A549 (cell line): ENCODE measurements at regions not wholly inside any gene's neighbourhood (a gene's known extent, or its start where the extent isn't known, plus 50 kb on each side); places are given as distances from the start of the nearest gene placed in this dataset.

Experiments
- ATAC-seq, 2 experiments: fragments of 200-7000 bp in 1 of 2; fragments of >200 bp in 1 of 2; cut with Nextera tagmentation in 1 of 2; cut with Tn5 transposase in 1 of 2; 3 replicates each; pipeline versions ENCODE4 v1.8.0 to v1.9.1; 2018 to 2020; ENCODE audit warnings: mild to moderate bottlenecking in 1 of 2, moderate library complexity in 1 of 2
- CTCF ChIA-PET: fragments of 300-600 bp; sonication (Branson Sonifier 250); formaldehyde crosslinking; extraction: SDS; loops from one replicate; lab custom pipeline; 2021; ENCODE audit warnings: antibody characterized with exemption, inconsistent platforms; lab: Yijun Ruan, JAX
- POLR2A ChIA-PET: fragments of 350-600 bp; formaldehyde crosslinking; extraction: SDS; loops from one replicate; lab custom pipeline; 2021; ENCODE audit warnings: antibody characterized with exemption, inconsistent platforms; lab: Yijun Ruan, JAX
- DNase-seq, 2 experiments: peaks; one replicate each; pipeline versions ENCODE4 v3.0.0 to v3.0.0-alpha.2; 2011 to 2016; ENCODE audit warnings: low read depth in 1 of 2, low spot score in 1 of 2
- FAIRE-seq: peaks from 2 replicates; lab custom pipeline; 2011; peaks lifted over from hg19 to GRCh38; lab: Jason Lieb, UNC
- H3K27ac ChIP-seq, 2 experiments: fragments of >200 bp; sonication (Bioruptor Twin); formaldehyde crosslinking; 3 replicates each; pipeline ENCODE4 v1.5.1; 2016 to 2017
- H3K4me1 ChIP-seq: fragments of >200 bp; sonication (Bioruptor Twin); formaldehyde crosslinking; 3 replicates; pipeline ENCODE4 v1.6.1; 2016
- H3K4me2 ChIP-seq: fragments of >200 bp; sonication (Bioruptor Twin); formaldehyde crosslinking; 3 replicates; pipeline ENCODE4 v1.6.1; 2016
- H3K4me3 ChIP-seq: fragments of >200 bp; sonication (Bioruptor Twin); formaldehyde crosslinking; 3 replicates; pipeline ENCODE4 v1.5.1; 2016
- H3K9me3 ChIP-seq: fragments of >200 bp; sonication (Bioruptor Twin); formaldehyde crosslinking; 3 replicates; pipeline ENCODE4 v1.6.1; 2016
- BCL3 ChIP-seq: fragments of >200 bp; sonication (Bioruptor Twin); formaldehyde crosslinking; IDR thresholded peaks from 3 replicates; pipeline ENCODE4 v1.6.1; 2016
- CEBPB ChIP-seq, 2 experiments: fragments of >200 bp in 1 of 2; sonication (Bioruptor Twin) in 1 of 2; formaldehyde crosslinking in 1 of 2; IDR thresholded peaks; 2 replicates each; pipeline ENCODE4 v1.6.1; 2012 to 2016
- CHD2 ChIP-seq: fragments of 150-350 bp; IDR thresholded peaks from 2 replicates; pipeline ENCODE4 v1.6.1; 2014; ENCODE audit warnings: low read length; ENCODE audit not compliant: partially characterized antibody
- CTCF ChIP-seq: fragments of >200 bp; sonication (Bioruptor Twin); formaldehyde crosslinking; IDR thresholded peaks from 3 replicates; pipeline ENCODE4 v1.5.1; 2016
- E2F6 ChIP-seq: IDR thresholded peaks from 2 replicates; pipeline ENCODE4 v1.6.1; 2012; ENCODE audit warnings: low read depth, borderline replicate concordance
- EHMT2 ChIP-seq: fragments of 200-600 bp; sonication (generic); IDR thresholded peaks from 2 replicates; pipeline ENCODE4 v1.6.1; 2016; ENCODE audit warnings: antibody characterized with exemption, low read depth, mild to moderate bottlenecking, moderate library complexity
- ELK1 ChIP-seq: fragments of 150-350 bp; IDR thresholded peaks from 2 replicates; pipeline ENCODE4 v1.6.1; 2014; ENCODE audit warnings: low read depth, mild to moderate bottlenecking, low read length
- FOSB ChIP-seq: fragments of 250-450 bp; sonication (Bioruptor Pico); IDR thresholded peaks from 2 replicates; pipeline ENCODE4 v1.5.0; 2020; ENCODE audit warnings: mild to moderate bottlenecking, moderate library complexity
- FOXS1 ChIP-seq: fragments of 250-450 bp; sonication (Bioruptor Pico); IDR thresholded peaks from 2 replicates; pipeline ENCODE4 v1.5.0; 2020; ENCODE audit warnings: mild to moderate bottlenecking, moderate library complexity
- HEYL ChIP-seq: fragments of 250-450 bp; sonication (Bioruptor Pico); IDR thresholded peaks from 2 replicates; pipeline ENCODE4 v1.8.0; 2021; ENCODE audit warnings: mild to moderate bottlenecking, moderate library complexity
- HMGXB4 ChIP-seq: fragments of 250-450 bp; sonication (Bioruptor Pico); IDR thresholded peaks from 2 replicates; pipeline ENCODE4 v1.5.0; 2021; ENCODE audit warnings: mild to moderate bottlenecking, moderate library complexity, borderline replicate concordance
- JUN ChIP-seq, 2 experiments: fragments of >200 bp; sonication (Bioruptor Twin); formaldehyde crosslinking; IDR thresholded peaks; 2 replicates in 1 of 2; 3 replicates in 1 of 2; pipeline ENCODE4 v1.6.1; 2016 to 2017
- JUNB ChIP-seq: fragments of >200 bp; sonication (Bioruptor Twin); formaldehyde crosslinking; IDR thresholded peaks from 2 replicates; pipeline ENCODE4 v1.6.1; 2016
- MAFK ChIP-seq: fragments of 450-650 bp; IDR thresholded peaks from 2 replicates; pipeline ENCODE4 v1.6.1; 2014; ENCODE audit not compliant: partially characterized antibody
- MAX ChIP-seq: IDR thresholded peaks from 2 replicates; pipeline ENCODE4 v1.6.1; 2012
- MAZ ChIP-seq: fragments of 150-350 bp; IDR thresholded peaks from 2 replicates; pipeline ENCODE4 v1.6.1; 2014; ENCODE audit warnings: antibody characterized with exemption, low read depth, low read length, borderline replicate concordance
- MYC ChIP-seq: IDR thresholded peaks from 2 replicates; pipeline ENCODE4 v1.6.1; 2012; ENCODE audit warnings: mild to moderate bottlenecking, inconsistent platforms, low read length, improper control_type of control experiment, borderline replicate concordance
- NR3C1 ChIP-seq: fragments of >200 bp; sonication (Bioruptor Twin); formaldehyde crosslinking; IDR thresholded peaks from 3 replicates; pipeline ENCODE4 v1.6.1; 2017
- POLR2A ChIP-seq: IDR thresholded peaks from 2 replicates; pipeline ENCODE4 v1.6.1; 2012; ENCODE audit warnings: mild to moderate bottlenecking, low read length
- RAD21 ChIP-seq, 2 experiments: fragments of >200 bp in 1 of 2; sonication (Bioruptor Twin) in 1 of 2; formaldehyde crosslinking in 1 of 2; IDR thresholded peaks in 1 of 2; conservative IDR thresholded peaks in 1 of 2; 2 replicates in 1 of 2; 3 replicates in 1 of 2; pipeline ENCODE4 v1.6.1; 2012 to 2018; ENCODE audit warnings: inconsistent platforms in 1 of 2
- RARB ChIP-seq: fragments of 250-450 bp; sonication (Bioruptor Pico); IDR thresholded peaks from 2 replicates; pipeline ENCODE4 v1.8.0; 2021; ENCODE audit warnings: mild to moderate bottlenecking, moderate library complexity
- REST ChIP-seq: fragments of 200-600 bp; sonication (generic); IDR thresholded peaks from 2 replicates; pipeline ENCODE4 v1.6.1; 2016; ENCODE audit warnings: antibody characterized with exemption, mild to moderate bottlenecking, moderate library complexity
- RFX5 ChIP-seq: fragments of 450-650 bp; IDR thresholded peaks from 2 replicates; pipeline ENCODE4 v1.7.1; 2014; ENCODE audit warnings: antibody characterized with exemption, mild to moderate bottlenecking, moderate library complexity
- SREBF2 ChIP-seq: fragments of 450-650 bp; IDR thresholded peaks from 2 replicates; pipeline ENCODE4 v1.6.1; 2014; ENCODE audit warnings: mild to moderate bottlenecking, moderate library complexity
- ZC3H11A ChIP-seq: fragments of 450-650 bp; IDR thresholded peaks from 2 replicates; pipeline ENCODE4 v1.6.1; 2014; ENCODE audit warnings: antibody characterized with exemption, mild to moderate bottlenecking
- ZFP36 ChIP-seq: fragments of 450-650 bp; IDR thresholded peaks from 2 replicates; pipeline ENCODE4 v1.6.1; 2014; ENCODE audit warnings: borderline replicate concordance; ENCODE audit not compliant: partially characterized antibody
- WGBS: methylation state at CpG from one replicate; pipeline ENCODE4 v1.1.6; 2017; ENCODE audit errors: missing lambda C conversion rate; 5-methylcytosine and 5-hydroxymethylcytosine counted together

GRCh38 chr6:96716221-96716620, 121.1 kb downstream of the GPR63 start:
- ATAC-seq (no peak), DNase-seq (no peak), FAIRE-seq (no peak)
- no peak overlapping the region for H3K4me2 ChIP-seq
- H3K4me3 ChIP-seq, result no peak overlapping the region
- no peaks in the 10 kb centered on the region for H3K4me1 ChIP-seq
- POLR2A ChIA-PET, result no interaction called here
- H3K9me3 ChIP-seq, result no peaks in the 10 kb centered on the region
- CTCF ChIA-PET, result interaction anchor here (1.0 kb wide), 1 partner anchor 343 kb away, joined by 3 read pairs; no protein-coding TSS in a partner anchor
- no peak overlapping the region for H3K27ac ChIP-seq
- TF ChIP-seq JUN (IDR thresholded peaks at IDR 0.05), result no peak
- no peak for TF ChIP-seq CHD2
- no peak for TF ChIP-seq ELK1
- TF ChIP-seq ZFP36, result no peak
- no peak for TF ChIP-seq MAFK
- TF ChIP-seq HEYL, result no peak
- no peak for TF ChIP-seq REST
- TF ChIP-seq RAD21 (conservative IDR thresholded peaks at IDR 0.05 in 1 of 2, IDR thresholded peaks at IDR 0.05 in 1 of 2), result no peak
- no peak for TF ChIP-seq SREBF2
- TF ChIP-seq EHMT2, result no peak
- TF ChIP-seq E2F6, result no peak
- no peak for TF ChIP-seq MAX
- no peak for TF ChIP-seq MAZ
- TF ChIP-seq ZC3H11A, result no peak
- 16% methylated on average over 4 of the region's 4 CpGs for WGBS

GRCh38 chr6:96715608-96716007, 121.7 kb downstream of the GPR63 start:
- POLR2A ChIA-PET, result no interaction called here
- no peak for ATAC-seq
- Histone ChIP-seq H3K4me1 (no peaks in the 10 kb centered on the region), H3K9me3 (no peaks in the 10 kb centered on the region), H3K27ac (no peak overlapping the region), H3K4me2 (no peak overlapping the region), H3K4me3 (no peak overlapping the region)
- WGBS, result 15% methylated on average over 1 of the region's 1 CpG
- no peak for FAIRE-seq
- TF ChIP-seq POLR2A (no peak), CTCF (no peak), RFX5 (no peak), MAZ (no peak), FOXS1 (CRISPR knock-in tag) (no peak), CEBPB (IDR thresholded peaks at IDR 0.05) (no peak), JUN (IDR thresholded peaks at IDR 0.05) (no peak), RARB (no peak), FOSB (CRISPR knock-in tag) (no peak), HMGXB4 (CRISPR knock-in tag) (no peak), E2F6 (no peak), NR3C1 (no peak), JUNB (no peak), CHD2 (no peak), BCL3 (no peak), MYC (no peak)
- no peak for DNase-seq
- CTCF ChIA-PET, result no interaction called here
